Lower leg skin (tissue), 4 donors: ENCODE measurements at regions not wholly inside any gene's neighbourhood (a gene's known extent, or its start where the extent isn't known, plus 50 kb on each side); places are given as distances from the start of the nearest gene placed in this dataset.

ENCODE experiments used
- DNase-seq, 2 donors: peaks; one replicate each; pipeline ENCODE4 v3.0.0-alpha.2; 2019; ENCODE audit warnings: low spot score in 2 of 2
- H3K4me3 ChIP-seq: fragments of 200-600 bp; sonication (generic); 2 replicates; pipeline ENCODE4 v1.5.1; 2017; ENCODE audit warnings: mild to moderate bottlenecking, low read depth; ENCODE audit not compliant: poor library complexity, severe bottlenecking
- POLR2A ChIP-seq, 2 donors: fragments of 450-650 bp; IDR thresholded peaks; one replicate each; pipeline ENCODE4 v1.6.1; 2016 to 2017; ENCODE audit warnings: antibody characterized with exemption in 2 of 2, mild to moderate bottlenecking in 1 of 2, moderate library complexity in 1 of 2
- WGBS, 2 donors: methylation state at CpG; one replicate each; pipeline ENCODE4 v1.1.5; 2018; 5-methylcytosine and 5-hydroxymethylcytosine counted together
- intact Hi-C: fragments of 100-400 bp; cut with DNase I; formaldehyde crosslinking; loops from one replicate; pipeline ENCODE4 v1.15.0; 2023; ENCODE audit warnings: low total_unique reads
- TF ChIP-seq, protein P1 (sequence below), 3 donors: fragments of 450-650 bp; IDR thresholded peaks; one replicate each; pipeline ENCODE4 v1.5.1; 2016; ENCODE audit warnings: antibody characterized with exemption in 3 of 3, mild to moderate bottlenecking in 3 of 3, moderate library complexity in 2 of 3

DNA sequence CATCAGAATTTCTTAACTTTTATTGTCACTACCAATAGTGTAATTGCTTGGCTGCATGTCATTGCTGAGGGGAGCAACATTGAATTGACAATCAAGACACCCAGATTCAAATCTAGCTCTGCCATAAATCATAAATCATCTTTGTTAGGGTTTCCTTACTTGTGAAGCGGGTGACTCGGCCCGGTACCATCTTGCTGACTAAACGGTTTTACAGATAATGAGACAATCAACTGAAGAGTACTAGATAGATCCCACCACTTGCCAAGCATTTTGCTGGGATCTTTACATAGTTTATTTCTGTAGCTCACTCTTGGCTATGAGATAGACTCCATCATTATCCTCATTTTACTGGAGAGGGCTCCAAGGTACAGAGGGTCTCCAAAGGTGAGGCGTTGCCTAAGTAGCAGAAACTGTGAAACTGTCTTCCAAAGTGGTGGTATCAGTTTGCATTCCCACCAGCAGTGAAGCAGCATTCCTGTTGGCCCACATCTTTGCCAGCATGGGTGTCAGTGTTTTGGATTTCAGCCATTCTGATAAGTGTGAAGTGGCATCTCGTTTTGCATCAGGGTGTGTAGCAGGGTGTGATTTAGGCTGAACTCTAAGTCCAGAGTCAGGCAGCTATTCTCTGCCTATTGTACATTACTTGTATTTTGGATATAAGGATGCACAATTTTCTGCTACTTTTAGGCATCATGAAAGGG lies 168.7 kb upstream of the BMPER start:
- intact Hi-C loops: no loop called here
- no peak for DNase-seq
- 74 to 82% methylated on average over 6 of the region's 6 CpGs for WGBS, 2 donors
- no peak for TF ChIP-seq POLR2A (IDR thresholded peaks at IDR 0.05)
- TF ChIP-seq, protein P1, sequence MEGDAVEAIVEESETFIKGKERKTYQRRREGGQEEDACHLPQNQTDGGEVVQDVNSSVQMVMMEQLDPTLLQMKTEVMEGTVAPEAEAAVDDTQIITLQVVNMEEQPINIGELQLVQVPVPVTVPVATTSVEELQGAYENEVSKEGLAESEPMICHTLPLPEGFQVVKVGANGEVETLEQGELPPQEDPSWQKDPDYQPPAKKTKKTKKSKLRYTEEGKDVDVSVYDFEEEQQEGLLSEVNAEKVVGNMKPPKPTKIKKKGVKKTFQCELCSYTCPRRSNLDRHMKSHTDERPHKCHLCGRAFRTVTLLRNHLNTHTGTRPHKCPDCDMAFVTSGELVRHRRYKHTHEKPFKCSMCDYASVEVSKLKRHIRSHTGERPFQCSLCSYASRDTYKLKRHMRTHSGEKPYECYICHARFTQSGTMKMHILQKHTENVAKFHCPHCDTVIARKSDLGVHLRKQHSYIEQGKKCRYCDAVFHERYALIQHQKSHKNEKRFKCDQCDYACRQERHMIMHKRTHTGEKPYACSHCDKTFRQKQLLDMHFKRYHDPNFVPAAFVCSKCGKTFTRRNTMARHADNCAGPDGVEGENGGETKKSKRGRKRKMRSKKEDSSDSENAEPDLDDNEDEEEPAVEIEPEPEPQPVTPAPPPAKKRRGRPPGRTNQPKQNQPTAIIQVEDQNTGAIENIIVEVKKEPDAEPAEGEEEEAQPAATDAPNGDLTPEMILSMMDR (IDR thresholded peaks at IDR 0.05): no peak
- H3K4me3 ChIP-seq: no peak overlapping the region

DNA sequence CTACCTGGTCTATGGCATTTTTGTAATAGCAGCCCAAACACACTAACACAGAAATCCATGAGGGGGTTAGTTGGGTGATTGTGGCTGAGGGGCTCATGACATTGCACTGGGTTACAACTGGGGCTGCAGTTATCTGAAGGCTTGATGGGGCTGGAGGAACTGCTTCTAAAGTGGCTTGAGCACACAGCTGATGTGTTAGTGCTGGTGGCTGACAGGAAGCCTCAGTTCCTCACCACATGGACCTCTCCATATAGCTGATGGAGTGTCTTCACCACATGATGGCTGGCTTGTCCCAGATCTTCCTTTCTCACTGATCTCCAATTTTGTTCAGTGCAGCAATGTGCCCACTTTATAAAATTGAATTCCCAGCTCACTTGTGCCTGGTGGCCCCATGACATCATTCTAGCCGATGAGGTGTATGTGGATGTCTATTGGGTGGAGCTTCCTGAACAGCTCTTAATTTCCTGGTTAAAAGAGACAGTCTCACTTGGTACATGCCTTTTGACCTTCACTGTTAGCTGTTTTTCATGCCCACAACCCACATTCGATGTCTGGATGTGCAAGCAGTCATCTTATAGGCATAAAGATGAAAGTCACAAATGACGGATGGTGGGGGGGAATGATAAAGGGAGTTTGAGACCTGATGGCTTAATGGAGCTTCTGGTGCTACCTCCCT lies 166.9 kb upstream of the BMPER start:
- H3K4me3 ChIP-seq: no peak overlapping the region
- intact Hi-C loops: no loop called here
- TF ChIP-seq, protein P1 (IDR thresholded peaks at IDR 0.05): no peak
- no peak for TF ChIP-seq POLR2A (IDR thresholded peaks at IDR 0.05)
- 67 to 93% methylated on average over 3 of the region's 3 CpGs for WGBS, 2 donors
- DNase-seq: no peak

DNA sequence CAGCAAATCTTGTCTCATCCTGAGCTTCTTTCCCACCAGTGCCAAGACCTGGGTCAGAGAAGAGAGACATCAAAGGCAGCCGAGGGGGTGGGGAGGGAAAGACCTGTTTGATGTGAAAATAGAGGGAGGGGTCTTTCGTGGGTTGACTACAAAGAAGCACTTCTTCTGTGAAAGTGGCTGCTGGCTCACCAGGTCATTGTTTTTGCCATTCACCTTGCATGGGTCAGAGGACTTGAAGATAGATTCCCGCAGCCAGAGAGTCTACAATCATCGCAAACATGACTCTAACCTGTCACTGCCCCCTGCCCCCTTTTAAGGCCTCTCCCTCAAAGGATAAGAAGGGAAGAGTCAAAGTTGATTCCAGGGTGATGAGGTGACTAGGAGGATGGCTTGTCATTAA lies 166.1 kb upstream of the BMPER start:
- no peak for TF ChIP-seq POLR2A (IDR thresholded peaks at IDR 0.05)
- TF ChIP-seq, protein P1 (IDR thresholded peaks at IDR 0.05): no peak
- no peak for DNase-seq
- WGBS, 2 donors: 92 to 95% methylated on average over 4 of the region's 4 CpGs
- intact Hi-C loops: no loop called here
- no peak overlapping the region for H3K4me3 ChIP-seq

DNA sequence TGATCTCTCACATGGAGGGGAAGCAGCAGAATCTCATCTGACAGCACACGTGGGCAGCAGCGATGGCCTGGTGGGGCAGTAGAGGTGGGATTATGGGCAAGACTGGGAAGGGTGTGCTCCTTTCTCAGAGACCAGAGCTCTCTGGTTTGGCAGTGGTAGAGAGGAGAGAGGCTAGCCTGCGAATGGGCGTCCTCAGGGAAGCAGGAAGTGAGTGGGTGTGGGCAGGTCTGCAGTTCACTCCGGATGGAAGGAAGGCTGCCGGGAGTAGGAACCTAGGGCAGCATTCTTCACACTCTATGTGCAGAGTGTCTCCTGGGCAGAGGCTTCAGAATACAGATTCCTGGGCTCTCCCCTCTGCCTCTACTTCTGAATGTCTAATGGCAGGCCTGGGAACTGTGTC lies 162.8 kb upstream of the BMPER start:
- intact Hi-C loops: no loop called here
- 75 to 84% methylated on average over 6 of the region's 6 CpGs for WGBS, 2 donors
- H3K4me3 ChIP-seq: no peak overlapping the region
- DNase-seq: no peak
- TF ChIP-seq, protein P1 (IDR thresholded peaks at IDR 0.05): no peak
- TF ChIP-seq POLR2A (IDR thresholded peaks at IDR 0.05): no peak

DNA sequence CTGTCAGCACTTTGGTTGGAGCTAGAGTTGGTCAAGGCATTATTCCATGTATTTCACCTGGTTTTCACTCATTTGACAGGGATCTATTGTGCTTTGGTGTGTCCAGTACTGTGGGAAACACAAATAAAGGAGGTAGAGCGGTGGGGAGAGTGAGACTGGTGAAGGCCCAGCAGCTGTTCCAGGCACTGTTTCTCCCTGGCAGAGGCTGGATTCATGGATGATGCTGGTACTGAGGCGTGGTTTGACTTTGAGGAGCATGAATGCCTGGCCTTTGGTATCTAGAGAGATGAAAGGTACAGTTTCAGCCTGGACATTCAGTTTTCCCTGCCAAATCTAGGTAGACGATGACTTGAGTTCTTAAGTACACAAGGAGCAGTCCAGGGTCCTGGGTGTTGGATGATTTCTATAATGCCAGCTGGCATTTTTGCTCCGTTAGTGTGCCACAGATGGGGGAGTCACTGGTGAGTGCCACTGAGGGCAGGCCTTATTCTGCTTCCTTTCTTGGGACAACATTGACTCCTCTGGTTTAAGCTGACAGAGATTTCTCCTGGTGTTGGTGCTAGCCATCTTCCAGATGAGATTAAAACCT lies 162.2 kb upstream of the BMPER start:
- WGBS, 2 donors: 85 to 86% methylated on average over 4 of the region's 4 CpGs
- no peak for TF ChIP-seq POLR2A (IDR thresholded peaks at IDR 0.05)
- TF ChIP-seq, protein P1 (IDR thresholded peaks at IDR 0.05): no peak
- no peak overlapping the region for H3K4me3 ChIP-seq
- no peak for DNase-seq
- intact Hi-C loops: no loop called here
